AG08395 (cell line): ENCODE measurements at regions not wholly inside any gene's neighbourhood (a gene's known extent, or its start where the extent isn't known, plus 50 kb on each side); places are given as distances from the start of the nearest gene placed in this dataset.
"Not testable (repeated sequence)": the region's sequence is repeated elsewhere in the genome, so short reads cannot be mapped to it uniquely, and the experiment has no call there.

ENCODE experiments used
- DNase-seq: peaks from one replicate; pipeline ENCODE4 v3.0.0; 2012; ENCODE audit warnings: mixed read lengths, low spot score

DNA sequence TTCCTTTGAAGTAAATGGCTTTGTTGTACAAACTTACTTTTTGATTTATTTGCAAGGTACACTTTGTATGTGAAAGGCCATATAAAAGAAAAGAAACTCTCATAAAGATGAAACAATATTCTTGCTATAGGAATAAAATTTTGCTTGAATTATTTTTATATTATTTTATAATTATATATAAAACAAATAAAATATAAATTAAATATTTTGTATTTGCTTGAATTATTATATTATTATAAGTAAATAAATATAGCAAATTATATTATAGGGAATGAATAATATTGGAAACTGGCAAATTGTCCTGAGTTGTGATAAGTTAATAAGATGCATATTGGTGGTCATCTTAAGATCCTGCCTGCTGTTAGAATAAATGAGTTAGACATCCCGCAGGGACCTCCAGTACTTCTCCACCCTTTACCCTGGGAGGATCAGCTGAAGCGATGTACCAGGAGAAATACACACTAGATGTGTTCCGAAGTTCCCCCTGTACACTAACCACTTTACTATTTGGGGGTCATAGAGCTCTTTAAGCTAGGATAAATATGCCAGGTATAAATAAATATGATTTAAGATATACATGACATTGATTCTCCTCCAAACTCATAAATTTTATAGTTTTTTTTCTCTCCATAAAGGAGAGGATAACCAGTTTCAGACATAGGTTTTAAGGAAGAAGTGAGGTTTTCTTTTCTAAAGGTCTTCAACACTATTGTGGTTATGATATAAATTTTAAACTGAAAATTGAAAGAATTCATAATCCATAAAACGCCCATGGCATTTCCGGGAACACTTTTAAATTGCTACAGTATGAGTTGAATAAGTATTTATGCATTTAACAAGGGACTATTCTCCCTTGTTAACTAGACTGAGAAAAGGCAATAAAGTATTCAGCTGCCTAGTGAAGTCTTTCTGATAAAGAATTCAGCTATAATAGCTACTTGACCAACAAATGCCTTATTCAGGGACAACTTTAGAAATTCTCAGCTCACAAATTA, 486.3 kb upstream of the MARCKS start:
- no peak for DNase-seq

DNA sequence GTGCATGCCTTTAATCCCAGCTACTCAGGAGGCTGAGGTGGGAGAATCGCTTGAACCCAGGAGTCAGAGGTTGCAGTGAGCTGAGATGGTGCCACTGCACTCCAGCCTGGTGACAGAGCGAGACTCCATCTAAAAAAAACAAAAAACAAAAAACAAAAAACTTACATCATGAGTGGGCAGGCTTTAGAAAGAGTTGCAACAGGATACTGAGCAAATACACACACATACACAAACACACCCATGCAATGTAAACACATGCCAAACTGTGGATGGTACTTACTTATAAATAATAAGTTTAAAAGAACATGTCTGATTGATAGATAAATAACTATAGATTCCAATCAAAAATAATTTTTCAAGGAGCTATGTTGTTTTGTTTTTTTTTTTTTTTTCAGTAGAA, 481.7 kb upstream of the MARCKS start:
- not testable (repeated sequence) for DNase-seq

DNA sequence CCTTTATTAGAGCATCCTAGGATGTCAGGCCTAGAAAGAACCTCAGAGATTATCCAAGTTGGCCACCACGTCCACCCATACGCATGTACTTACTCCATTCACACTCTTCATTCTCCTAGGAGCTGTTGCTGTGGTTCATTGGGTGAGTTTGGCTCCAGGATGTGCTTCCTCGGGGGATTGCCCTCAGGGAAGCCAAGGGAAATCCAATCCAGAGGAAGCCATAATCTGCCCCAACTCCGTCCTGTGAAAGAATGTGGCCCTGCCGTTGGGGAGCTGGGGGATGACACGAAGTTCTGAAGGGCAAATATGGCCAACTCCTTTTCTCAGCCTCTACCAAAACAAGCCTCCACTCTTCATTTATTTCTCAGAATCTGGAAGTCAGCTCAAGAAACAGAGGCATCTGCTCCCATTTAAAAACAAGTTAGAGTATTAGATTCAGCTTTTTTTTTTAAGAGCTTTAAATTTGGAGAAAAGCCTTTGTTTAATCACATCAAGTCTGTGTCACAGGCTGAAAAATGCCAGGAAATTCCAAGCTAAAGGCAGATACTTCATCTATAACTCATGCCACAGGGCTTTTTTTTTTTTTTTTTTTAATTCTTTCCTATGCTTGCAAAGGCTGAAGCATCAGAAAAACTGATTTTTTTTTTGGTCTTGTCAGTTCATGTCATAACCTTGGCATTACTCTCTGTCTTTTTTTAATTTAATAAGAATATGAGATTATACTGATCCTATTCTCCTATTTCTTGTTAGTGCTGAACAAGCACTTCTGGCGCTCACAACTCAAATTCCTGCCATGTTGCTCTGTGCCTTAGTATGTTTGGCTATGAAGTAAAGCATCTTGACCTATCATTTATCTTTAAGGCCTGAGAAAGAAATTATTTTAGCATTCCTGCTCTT, 480.9 kb upstream of the MARCKS start:
- peak; percentile 68 for DNase-seq

DNA sequence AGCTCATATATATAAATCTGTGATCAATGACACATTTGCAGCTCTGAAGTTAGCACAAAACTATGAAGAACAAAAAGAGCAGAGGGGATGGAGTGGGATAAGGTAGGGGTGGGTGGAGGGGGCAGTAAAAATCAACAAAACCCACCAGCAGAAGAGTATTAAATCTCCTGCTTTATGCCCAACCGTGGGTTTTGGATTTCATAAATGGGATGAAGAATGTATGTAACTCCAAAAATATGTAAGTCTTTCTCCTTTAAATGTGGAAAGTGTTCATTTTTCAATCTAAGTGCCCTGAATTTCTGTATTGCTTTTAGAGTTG, 480.3 kb upstream of the MARCKS start:
- no peak for DNase-seq

DNA sequence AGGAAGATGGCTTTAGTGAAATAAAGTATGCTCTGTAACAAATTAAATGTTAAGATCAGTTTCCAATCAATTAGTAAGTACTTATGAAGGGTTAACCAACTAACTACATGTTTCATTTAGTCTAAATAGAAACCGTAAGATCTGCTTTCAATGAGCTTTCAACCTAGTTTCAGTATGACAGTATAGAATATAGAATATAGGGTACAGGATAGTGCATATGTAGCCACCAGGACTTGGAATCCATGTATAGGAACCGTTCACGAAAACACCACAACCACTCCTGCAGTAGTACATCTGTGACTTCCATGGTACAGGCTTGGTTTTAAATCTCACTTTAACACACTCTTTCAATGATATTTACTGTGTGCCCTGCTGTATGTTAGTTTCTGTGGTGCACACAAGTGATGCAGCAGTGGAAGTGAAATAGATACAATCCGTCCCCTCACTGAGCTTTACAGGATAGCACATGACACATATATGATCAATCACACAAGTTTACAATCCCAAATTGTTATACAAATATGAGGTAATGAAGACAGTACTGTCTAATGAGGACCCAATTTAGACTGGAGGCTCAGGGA, 479.7 kb upstream of the MARCKS start:
- no peak for DNase-seq

DNA sequence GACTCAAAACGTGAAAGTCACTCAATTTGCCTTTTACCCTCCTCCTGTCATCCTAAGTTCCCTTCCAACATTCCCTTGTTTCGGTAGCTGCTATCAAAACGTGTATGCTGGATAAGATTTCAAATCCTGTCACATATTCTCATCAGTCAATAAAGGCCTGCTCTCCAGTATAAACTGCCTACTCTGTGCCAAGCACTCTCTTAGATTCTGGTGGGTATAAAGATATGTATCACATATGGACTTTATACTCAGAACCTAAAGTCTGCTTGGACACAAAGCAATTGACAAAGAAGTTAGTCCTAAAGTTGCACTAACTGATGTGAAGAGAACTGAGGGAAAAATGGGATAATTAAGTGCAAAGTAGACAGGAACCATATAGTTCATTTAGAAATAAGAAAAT, 476.6 kb upstream of the MARCKS start:
- DNase-seq = no peak

DNA sequence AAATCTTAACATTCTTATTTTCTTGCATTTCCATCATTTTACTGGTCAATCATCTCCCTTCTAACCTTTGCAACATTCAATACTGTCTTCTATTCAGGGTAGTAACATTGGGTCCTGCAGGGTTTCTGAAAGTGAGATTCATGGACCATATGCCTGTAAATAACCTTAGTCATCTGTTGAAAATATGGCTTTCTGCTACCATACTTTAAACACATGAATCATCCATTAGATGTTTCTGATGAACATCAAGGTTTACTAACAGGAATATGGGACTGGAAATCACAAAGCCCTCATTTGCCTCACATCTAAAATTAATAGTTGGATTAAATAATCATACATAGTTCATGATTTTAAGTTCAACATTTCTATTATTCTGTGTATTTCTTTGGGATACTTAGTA, 475.9 kb upstream of the MARCKS start:
- DNase-seq = no peak

DNA sequence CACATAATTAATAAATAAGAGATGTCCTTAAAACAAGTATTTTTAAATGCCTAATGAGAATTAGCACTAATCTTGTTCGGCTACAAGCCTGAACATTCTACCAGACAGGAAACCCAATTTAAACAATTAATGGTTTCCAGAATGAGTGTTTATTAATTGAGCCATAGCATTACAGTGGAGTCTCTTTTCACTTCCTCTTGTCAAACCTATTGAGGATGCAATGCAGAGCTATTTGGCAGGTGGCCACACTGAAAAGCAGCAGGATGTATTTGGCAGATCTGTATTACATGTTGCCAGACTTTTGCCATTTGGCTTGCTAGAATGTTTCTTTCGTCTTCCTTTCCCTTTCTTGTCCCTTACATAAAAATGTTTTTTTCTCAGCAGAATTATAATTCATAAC, 475.2 kb upstream of the MARCKS start:
- DNase-seq = peak; percentile 26

DNA sequence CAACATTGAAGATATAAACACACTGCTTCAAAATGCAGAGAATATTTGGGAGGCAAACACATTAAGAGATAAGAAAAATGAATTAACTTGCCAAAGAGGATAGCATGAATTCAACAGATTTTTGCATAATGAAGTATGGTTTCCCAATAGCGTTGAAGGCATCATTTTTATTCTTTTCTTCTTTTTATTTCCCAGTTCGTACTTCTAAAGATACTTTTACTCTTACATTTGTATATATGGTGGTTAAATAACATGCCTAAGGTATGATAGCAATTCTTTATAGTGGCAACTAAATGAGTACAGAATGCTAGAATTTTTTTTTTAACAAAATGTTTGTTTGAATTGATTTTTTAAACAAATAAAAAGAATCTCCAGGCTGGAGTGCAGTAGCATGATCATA, 473.4 kb upstream of the MARCKS start:
- no peak for DNase-seq

DNA sequence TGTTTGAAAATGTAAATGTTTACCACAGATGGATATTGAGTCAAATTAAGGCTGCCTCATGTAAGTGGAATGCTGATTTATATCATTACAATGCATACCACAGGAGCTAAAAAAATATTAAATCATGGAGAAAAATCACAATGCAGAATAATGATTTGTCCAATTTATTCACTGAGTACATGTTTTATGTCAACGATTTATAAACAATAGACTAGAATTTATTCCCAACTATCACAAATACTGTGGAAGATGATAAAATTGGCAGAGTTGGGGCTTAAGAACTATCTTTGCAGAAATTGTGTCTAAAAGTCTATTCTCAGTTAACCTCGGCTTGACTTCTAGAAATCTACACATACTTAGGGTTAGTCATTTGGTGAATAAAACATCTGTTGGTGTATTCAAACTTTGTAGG, 472.1 kb upstream of the MARCKS start:
- DNase-seq = peak; percentile 2

DNA sequence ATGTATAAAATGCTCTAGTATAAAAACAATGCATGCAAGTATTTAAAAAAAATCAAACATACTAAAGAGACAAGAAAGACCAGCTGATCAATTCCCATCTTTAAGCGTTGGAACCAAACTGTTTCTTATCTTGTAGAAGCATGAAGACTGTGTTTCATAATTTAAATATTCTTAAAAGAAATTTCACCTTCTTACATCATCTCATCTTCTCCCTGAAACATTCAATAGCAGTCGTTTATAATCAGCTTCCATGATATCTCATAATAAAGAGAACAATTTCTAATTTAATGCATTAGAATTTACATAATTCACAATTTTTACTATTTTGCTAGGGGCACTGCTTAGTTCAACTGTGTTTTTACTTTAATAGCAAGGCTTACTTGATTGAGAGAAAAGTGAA, 468.1 kb upstream of the MARCKS start:
- DNase-seq = no peak

DNA sequence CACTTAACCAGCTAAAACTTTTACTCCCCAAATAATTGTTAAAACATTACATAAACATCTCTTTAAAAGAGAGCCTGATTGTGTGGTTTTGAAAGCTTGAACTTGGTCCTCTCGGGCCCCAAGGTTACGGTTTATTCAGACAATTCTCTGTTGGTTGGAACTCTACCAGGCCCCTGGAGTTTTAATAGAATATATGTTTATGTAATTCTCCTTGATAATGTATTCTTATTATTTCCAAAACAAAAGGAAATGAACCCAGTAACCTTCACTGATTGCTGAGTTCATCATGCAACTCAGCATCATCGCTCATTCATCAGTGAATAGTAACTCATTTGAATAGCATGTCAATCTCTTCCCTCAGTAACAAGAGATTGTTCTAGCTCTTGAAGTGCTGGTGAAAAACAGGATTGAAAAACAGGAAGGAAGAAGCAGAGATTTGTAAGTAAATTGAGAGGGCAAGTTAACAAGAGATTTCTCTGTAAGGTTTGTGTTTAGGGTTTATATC, 464.5 kb upstream of the MARCKS start:
- DNase-seq = no peak

DNA sequence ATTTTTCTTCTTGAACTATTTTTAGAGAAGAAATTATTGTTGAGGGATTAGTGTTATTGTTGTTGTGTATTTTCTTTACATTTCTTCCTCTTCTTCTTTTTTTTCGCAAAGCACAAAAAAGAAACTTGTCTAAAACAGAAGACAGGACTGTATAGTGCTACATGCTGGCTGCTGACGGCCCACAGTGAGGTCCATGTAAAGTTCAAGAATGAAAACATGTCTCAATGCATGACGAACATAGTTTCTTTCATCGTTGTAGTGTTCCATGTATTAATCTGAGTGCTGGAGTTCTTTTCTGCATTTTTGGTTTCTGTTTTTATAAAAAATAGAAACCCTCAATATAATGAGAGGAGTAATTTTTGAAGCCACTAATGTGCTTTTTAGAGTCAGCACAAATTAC, 462.9 kb upstream of the MARCKS start:
- DNase-seq = no peak

DNA sequence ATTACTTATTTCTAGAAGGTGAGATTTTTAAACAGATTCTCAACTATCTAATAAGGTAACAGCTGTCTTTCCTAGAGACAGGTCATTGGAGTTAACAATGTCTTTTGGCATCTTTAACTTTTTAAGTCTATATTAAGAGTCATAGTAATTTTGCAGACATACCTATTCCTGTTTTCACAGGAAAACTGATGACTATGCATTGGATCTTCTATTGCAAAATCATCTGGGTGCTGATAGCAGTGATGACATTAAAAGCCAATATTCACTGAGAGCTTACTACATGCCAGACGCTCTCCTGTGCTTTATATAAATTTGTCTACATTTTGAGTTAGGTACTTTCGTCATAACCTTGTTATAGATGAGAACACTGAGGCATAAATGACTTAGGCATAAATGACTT, 462.4 kb upstream of the MARCKS start:
- no peak for DNase-seq

DNA sequence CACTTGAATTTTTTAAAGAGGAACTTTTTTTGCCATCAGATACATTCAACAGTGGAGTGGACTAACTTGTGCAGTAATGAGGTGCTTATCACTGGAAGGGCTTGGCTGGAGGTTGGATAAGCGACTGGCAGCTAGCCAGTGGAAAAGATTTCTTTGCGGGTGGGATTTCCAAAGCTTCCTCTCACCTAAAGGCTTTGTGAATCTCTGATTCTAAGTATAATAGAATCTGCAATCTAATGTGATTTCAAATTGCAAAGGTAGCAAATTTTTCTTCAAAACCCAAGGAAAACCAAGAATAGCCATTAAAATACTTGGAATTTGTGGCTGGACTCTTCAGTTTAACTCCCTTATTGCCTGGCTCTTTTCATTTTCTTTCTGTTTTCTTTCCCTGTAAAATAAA, 460.4 kb upstream of the MARCKS start:
- DNase-seq = no peak

DNA sequence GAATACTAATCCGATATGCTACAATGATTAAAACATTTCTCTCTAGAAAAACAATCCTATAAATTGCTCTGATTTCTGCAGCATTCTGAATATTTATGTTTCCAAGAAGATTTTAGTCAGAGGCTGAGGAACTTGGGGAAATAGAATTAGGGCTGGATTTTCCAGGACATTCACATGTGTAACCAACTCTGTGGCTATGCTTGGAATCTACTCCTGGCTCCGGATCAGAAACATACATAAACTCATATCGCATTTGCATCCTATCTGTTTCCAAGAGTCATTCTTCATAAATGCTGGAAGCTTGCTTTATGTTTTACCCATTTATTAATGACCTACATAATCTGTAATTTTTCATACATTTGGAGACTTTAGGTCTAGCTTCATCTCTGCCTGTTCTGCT, 459.9 kb upstream of the MARCKS start:
- DNase-seq = no peak

DNA sequence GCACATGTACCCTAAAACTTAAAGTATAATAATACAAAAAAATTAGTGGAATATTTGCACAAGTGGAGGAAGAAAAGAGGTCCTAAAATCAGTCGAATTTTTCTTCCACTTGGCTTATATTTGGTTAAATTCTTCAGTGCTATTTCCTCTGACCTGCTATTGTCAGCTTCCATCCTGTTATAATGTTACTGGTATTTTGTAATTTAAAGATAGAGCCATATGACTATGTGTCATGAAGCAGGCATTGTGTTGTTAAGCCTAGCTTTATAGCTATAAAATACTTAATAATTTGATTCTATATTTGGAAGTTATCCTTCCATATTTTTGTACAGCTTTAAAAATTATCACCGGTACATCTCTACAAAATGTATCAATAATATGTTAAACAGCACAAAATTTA, 455.9 kb upstream of the MARCKS start:
- DNase-seq = no peak

DNA sequence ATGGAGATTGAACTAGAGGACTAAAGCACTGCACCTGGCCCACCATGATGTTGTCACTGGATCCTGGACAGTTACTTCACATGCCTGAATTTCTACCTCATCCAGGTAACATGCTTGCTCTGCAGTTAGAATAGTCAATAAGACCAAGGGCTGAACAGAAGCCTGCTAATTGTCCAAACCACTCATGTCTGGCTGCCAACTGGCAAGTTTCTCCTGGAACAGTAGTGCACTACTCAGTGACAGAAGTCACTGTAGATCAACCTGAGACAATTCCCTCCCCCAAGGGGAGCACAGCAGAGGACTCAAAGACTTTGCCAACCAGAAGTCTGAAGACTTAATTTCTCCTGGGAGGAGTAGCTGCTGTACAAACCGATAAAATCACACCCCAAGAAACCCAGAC, 454.6 kb upstream of the MARCKS start:
- DNase-seq = no peak

DNA sequence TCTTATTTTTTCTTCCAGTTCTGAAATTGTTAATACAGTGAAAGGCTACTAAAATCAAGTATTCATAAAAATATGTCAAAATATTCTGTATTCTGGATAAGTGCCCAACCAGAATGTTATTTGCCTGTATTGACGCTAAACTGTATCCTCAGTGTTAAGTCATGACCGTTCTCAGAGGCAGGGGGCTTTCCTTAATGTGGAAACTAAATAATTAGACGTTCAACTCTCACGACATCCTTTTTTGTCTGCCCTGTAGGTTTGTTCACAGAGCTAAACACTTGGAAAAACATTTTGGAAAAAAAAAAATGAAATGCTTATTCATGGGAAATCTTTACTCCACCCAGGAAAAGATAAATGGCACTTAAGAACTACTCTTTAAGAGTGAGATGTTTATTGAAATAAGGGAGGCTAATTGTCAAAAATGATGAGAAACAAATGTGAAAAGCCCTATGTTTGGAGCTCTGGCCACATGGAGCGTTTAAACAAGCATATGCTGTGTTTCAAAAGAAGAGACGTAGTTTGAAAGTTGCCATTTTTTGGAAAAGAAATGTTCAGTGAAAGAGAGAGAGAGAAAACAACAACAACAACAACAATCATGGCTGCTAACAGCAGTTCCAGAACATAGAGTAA, 453.1 kb upstream of the MARCKS start:
- DNase-seq = no peak

DNA sequence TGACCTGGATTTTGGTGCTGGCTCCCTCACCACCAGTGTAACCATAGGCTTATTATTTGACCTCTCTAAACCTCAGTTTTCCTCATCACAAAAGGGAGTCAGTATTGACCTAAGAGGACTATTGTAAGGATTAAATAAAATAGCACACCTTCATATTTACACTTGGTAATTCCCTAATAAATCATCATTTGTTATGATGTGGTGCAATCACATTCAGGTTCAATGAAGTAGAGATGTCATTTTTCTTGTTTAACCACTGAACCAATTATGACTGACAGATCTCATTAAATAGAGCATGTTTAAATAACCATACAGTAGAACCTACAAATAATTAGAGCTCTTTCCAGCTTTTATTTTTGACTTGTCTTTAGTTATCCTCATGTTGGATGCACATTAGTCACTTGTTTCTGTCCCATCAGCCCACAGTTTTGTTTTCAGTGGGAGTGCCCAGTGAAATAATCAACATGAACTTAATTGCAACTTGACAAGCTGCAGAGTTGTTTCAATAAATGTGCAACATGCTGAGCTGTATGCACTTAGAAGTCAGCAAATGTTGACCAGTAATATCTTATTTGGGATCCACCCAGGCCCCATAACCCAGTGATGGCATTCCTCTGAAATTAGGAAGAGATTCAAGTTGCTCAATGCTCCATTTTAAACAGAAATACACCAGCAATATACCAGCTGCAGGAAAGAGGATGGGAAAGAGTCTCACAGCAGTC, 451.7 kb upstream of the MARCKS start:
- peak; percentile 14 for DNase-seq

DNA sequence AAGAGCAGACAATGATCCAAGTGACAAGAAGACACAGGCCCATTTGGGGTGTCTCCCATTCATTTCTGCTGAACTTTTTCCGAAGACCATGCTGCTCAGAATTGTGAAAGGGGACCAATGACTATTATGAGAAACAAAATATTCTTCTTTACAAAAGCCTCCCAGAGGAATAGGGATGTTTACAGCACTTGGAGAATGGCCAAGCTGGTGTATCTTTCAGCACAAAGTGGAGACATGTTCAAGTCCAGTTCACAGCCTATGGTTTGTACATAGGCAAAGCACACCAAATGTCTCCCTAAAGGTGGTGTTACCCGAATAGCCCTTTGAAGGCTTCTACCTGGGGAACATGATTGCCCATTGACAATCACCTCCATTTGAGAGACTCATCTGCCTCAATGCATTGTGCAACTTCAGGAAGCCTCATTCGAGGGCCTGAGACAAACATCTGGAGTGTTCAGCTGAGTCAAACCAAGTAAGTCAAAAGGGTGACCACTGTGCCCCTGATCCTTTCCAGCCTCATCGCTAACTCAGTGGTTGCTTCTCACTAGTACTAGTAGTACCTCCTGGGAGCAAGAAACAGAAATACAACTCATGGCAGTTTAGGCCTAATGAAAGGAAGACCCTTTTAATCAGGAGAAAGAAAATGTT, 451.0 kb upstream of the MARCKS start:
- no peak for DNase-seq
